ENCODE measurements at regions not wholly inside any gene's neighbourhood (a gene's known extent, or its start where the extent isn't known, plus 50 kb on each side); places are given as distances from the start of the nearest gene placed in this dataset.

DNA sequence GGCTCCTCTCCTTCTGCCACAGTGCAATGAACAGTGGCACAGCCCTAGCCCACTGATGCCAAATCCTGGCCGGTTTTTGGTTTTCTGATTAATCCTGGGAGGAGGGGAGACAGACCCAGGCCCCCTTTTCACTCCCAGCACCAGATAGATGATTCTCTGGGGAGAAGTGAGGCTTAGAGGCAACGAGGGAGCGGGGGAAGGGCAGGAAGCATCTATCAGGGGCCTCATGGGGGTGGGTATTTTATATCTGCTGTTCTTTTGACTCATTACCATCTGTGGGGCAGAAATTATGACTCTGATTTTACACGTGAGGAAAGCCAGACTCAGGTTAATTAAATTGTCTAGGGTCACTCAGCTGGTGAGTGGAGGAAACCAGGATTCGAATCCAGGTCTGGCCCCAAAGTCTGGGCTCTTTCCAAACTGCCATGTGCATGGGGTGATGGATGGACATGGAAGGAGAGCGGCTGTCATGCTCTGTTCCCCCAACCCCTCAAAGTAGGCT lies 79.4 kb downstream of the MRM1 start:
- Histone ChIP-seq H3K27ac (ENCODE audit: low read length) (no peak overlapping the region), H3K4me2 (ENCODE audit: insufficient read depth, low read length) (no peak overlapping the region), H3K27me3 (ENCODE audit: insufficient read depth, low read length, poor library complexity) (no peaks in the 10 kb centered on the region)

DNA sequence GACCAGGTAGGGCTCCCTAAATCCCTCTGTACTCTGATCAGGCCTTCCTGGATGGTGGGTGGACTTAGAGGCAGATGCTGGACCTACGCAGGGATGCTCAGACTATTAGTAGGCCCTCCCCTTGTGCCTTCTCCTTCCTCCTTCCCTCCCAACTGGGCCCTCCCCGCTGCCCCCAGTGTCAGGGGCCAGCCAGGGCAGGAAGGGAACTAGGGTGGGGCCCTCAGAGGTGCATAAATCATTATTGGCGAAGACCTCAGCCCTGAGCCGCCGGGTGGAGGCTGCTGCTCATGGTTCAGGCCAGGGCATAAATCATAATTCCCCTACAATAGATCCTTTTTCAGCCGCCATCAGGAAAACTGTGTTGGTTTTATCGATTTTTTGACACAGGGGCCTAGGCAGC lies 81.4 kb downstream of the MRM1 start:
- Histone ChIP-seq H3K36me3 (ENCODE audit: insufficient read depth, low read length) (no peaks in the 10 kb centered on the region), H3K27ac (ENCODE audit: low read length) (no peak overlapping the region), H3K4me1 (ENCODE audit: insufficient read depth, low read length) (no peaks in the 10 kb centered on the region), H3K4me2 (ENCODE audit: insufficient read depth, low read length) (no peak overlapping the region), H4K20me1 (ENCODE audit: insufficient read depth, low read length) (peaks cover 4% of the 10 kb centered on the region; the same call in 1 of the 2 replicates), H3K9ac (ENCODE audit: low read depth, low read length) (no peak overlapping the region), H3K27me3 (ENCODE audit: insufficient read depth, low read length, poor library complexity) (no peaks in the 10 kb centered on the region), H2AFZ (ENCODE audit: low read depth, low read length) (no peak overlapping the region), H3K9me3 (ENCODE audit: insufficient read depth, low read length, severe bottlenecking) (no peaks in the 10 kb centered on the region), H3K79me2 (ENCODE audit: insufficient read depth, low read length) (no peaks in the 10 kb centered on the region), H3K4me3 (ENCODE audit: low read depth in 1 of 2, low read length in 2 of 2) (no peak overlapping the region)
- TF ChIP-seq, protein P1, sequence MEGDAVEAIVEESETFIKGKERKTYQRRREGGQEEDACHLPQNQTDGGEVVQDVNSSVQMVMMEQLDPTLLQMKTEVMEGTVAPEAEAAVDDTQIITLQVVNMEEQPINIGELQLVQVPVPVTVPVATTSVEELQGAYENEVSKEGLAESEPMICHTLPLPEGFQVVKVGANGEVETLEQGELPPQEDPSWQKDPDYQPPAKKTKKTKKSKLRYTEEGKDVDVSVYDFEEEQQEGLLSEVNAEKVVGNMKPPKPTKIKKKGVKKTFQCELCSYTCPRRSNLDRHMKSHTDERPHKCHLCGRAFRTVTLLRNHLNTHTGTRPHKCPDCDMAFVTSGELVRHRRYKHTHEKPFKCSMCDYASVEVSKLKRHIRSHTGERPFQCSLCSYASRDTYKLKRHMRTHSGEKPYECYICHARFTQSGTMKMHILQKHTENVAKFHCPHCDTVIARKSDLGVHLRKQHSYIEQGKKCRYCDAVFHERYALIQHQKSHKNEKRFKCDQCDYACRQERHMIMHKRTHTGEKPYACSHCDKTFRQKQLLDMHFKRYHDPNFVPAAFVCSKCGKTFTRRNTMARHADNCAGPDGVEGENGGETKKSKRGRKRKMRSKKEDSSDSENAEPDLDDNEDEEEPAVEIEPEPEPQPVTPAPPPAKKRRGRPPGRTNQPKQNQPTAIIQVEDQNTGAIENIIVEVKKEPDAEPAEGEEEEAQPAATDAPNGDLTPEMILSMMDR (IDR thresholded peaks at IDR 0.05; ENCODE audit: borderline replicate concordance, extremely low read depth, low read length, poor library complexity, severe bottlenecking): no peak
- TF ChIP-seq EZH2 (IDR thresholded peaks at IDR 0.05; ENCODE audit: borderline replicate concordance, low read depth, low read length, severe bottlenecking): no peak
- DNase-seq: no peak
- no peak for ATAC-seq (ENCODE audit: insufficient read depth, low read depth)

More for the DNA sequence above, 79.4 kb downstream of the MRM1 start:
- Histone ChIP-seq H3K4me1 (ENCODE audit: insufficient read depth, low read length) (peaks cover 4% of the 10 kb centered on the region), H3K9me3 (ENCODE audit: insufficient read depth, low read length, severe bottlenecking) (no peaks in the 10 kb centered on the region), H4K20me1 (ENCODE audit: insufficient read depth, low read length) (no peaks in the 10 kb centered on the region), H3K79me2 (ENCODE audit: insufficient read depth, low read length) (no peaks in the 10 kb centered on the region), H3K4me3 (ENCODE audit: low read depth in 1 of 2, low read length in 2 of 2) (no peak overlapping the region), H3K36me3 (ENCODE audit: insufficient read depth, low read length) (no peaks in the 10 kb centered on the region), H3K9ac (ENCODE audit: low read depth, low read length) (no peak overlapping the region), H2AFZ (ENCODE audit: low read depth, low read length) (no peak overlapping the region)
- TF ChIP-seq, protein P1 (IDR thresholded peaks at IDR 0.05; ENCODE audit: borderline replicate concordance, extremely low read depth, low read length, poor library complexity, severe bottlenecking): no peak
- TF ChIP-seq EZH2 (IDR thresholded peaks at IDR 0.05; ENCODE audit: borderline replicate concordance, low read depth, low read length, severe bottlenecking): no peak
- DNase-seq (no peak), ATAC-seq (ENCODE audit: insufficient read depth, low read depth) (no peak)

DNA sequence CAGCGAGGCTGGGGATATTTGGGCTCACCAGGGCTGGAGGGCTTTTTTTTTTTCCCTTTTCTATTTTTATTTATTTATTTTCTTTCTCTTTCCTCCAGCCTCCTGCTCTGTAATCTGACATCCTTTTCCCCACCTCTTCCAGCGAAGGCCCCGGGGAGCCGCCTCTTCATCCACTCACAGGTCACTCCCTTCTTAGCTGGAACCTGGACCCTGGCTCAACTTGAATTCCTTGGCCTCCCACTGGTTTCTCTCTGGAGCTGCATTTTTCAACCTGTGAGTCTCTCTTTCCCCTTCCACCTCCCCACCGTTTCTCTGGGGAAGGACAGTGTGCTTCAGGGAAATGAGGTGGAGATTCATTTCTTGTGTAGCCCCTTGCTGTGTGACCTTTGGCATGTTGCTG lies 82.0 kb downstream of the MRM1 start:
- H3K27ac ChIP-seq (ENCODE audit: low read length): no peak overlapping the region
- TF ChIP-seq, protein P1 (IDR thresholded peaks at IDR 0.05; ENCODE audit: borderline replicate concordance, extremely low read depth, low read length, poor library complexity, severe bottlenecking): no peak
- TF ChIP-seq EZH2 (IDR thresholded peaks at IDR 0.05; ENCODE audit: borderline replicate concordance, low read depth, low read length, severe bottlenecking): no peak
- H4K20me1 ChIP-seq (ENCODE audit: insufficient read depth, low read length): peaks cover 4% of the 10 kb centered on the region; the same call in 1 of the 2 replicates
- H2AFZ ChIP-seq (ENCODE audit: low read depth, low read length): no peak overlapping the region
- H3K9me3 ChIP-seq (ENCODE audit: insufficient read depth, low read length, severe bottlenecking): no peaks in the 10 kb centered on the region
- DNase-seq: no peak
- H3K4me2 ChIP-seq (ENCODE audit: insufficient read depth, low read length): no peak overlapping the region
- no peaks in the 10 kb centered on the region for H3K27me3 ChIP-seq (ENCODE audit: insufficient read depth, low read length, poor library complexity)
- no peak overlapping the region for H3K9ac ChIP-seq (ENCODE audit: low read depth, low read length)
- no peaks in the 10 kb centered on the region for H3K79me2 ChIP-seq (ENCODE audit: insufficient read depth, low read length)
- H3K4me3 ChIP-seq (ENCODE audit: low read depth in 1 of 2, low read length in 2 of 2): no peak overlapping the region
- ATAC-seq (ENCODE audit: insufficient read depth, low read depth): no peak
- H3K36me3 ChIP-seq (ENCODE audit: insufficient read depth, low read length): no peaks in the 10 kb centered on the region
- no peaks in the 10 kb centered on the region for H3K4me1 ChIP-seq (ENCODE audit: insufficient read depth, low read length)

All from DND-41 (cell line).